ENCODE measurements at regions not wholly inside any gene's neighbourhood (a gene's known extent, or its start where the extent isn't known, plus 50 kb on each side); places are given as distances from the start of the nearest gene placed in this dataset.
"Not testable (repeated sequence)": the region's sequence is repeated elsewhere in the genome, so short reads cannot be mapped to it uniquely, and the experiment has no call there.

- H3K4me3 ChIP-seq (ENCODE audit: low read depth, poor library complexity, severe bottlenecking) = peak overlapping the region; percentile 81
- TF ChIP-seq CTCF (IDR thresholded peaks at IDR 0.05) = no peak
- no peak for TF ChIP-seq POLR2A (IDR thresholded peaks at IDR 0.05)
- WGBS, 2 donors = 1% methylated on average over 16 to 60 of the region's 103 CpGs
- peak; percentile 90 to 98 for DNase-seq (ENCODE audit: low spot score in 2 of 2)
- intact Hi-C loops (cut with DNase I; ENCODE audit: low total_unique reads) = no loop called here
Measured at GRCh38 chr2:242088471-242089212, 219.1 kb downstream of the RTP5 start.

GRCh38 chr2:242089213-242089549, 219.7 kb downstream of the RTP5 start:
- peak overlapping the region; percentile 81 for H3K4me3 ChIP-seq (ENCODE audit: low read depth, poor library complexity, severe bottlenecking)
- intact Hi-C loops (cut with DNase I; ENCODE audit: low total_unique reads); DNase-seq (ENCODE audit: low spot score in 2 of 2): not testable (repeated sequence)
- 0% methylated on average over 1 of the region's 20 CpGs; no CpG with 5 or more reads in 1 of the 2 donors for WGBS, 2 donors

- DNase-seq (ENCODE audit: low spot score in 2 of 2); intact Hi-C loops (cut with DNase I; ENCODE audit: low total_unique reads); H3K4me3 ChIP-seq (ENCODE audit: low read depth, poor library complexity, severe bottlenecking): not testable (repeated sequence)
- WGBS, 2 donors = 90 to 100% methylated on average over 1 of the region's 1 CpG
Measured at GRCh38 chr2:242097278-242097677, 227.7 kb downstream of the RTP5 start.

GRCh38 chr2:242098034-242098433, 228.5 kb downstream of the RTP5 start:
- TF ChIP-seq POLR2A (IDR thresholded peaks at IDR 0.05) = no peak
- no peak for TF ChIP-seq CTCF (IDR thresholded peaks at IDR 0.05)
- DNase-seq (ENCODE audit: low spot score in 2 of 2) = no peak
- 84 to 90% methylated on average over 1 of the region's 1 CpG for WGBS, 2 donors
- intact Hi-C loops (cut with DNase I; ENCODE audit: low total_unique reads) = no loop called here
- no peak overlapping the region for H3K4me3 ChIP-seq (ENCODE audit: low read depth, poor library complexity, severe bottlenecking)

- H3K4me3 ChIP-seq (ENCODE audit: low read depth, poor library complexity, severe bottlenecking) = no peak overlapping the region
- TF ChIP-seq POLR2A (IDR thresholded peaks at IDR 0.05) (no peak), CTCF (IDR thresholded peaks at IDR 0.05) (no peak)
- no peak for DNase-seq (ENCODE audit: low spot score in 2 of 2)
- intact Hi-C loops (cut with DNase I; ENCODE audit: low total_unique reads) = no loop called here
- WGBS, 2 donors = 81 to 85% methylated on average over 7 of the region's 7 CpGs
Measured at GRCh38 chr2:242098445-242099128, 229.1 kb downstream of the RTP5 start.

- H3K4me3 ChIP-seq (ENCODE audit: low read depth, poor library complexity, severe bottlenecking); intact Hi-C loops (cut with DNase I; ENCODE audit: low total_unique reads); DNase-seq (ENCODE audit: low spot score in 2 of 2): not testable (repeated sequence)
- WGBS, 2 donors = 61 to 72% methylated on average over 2 of the region's 2 CpGs
Measured at GRCh38 chr2:242103093-242103492, 233.6 kb downstream of the RTP5 start.

- intact Hi-C loops (cut with DNase I; ENCODE audit: low total_unique reads) = not testable (repeated sequence)
- WGBS, 2 donors = 86 to 90% methylated on average over 7 of the region's 7 CpGs
Measured at GRCh38 chr2:242104202-242104956, 234.8 kb downstream of the RTP5 start.

GRCh38 chr2:242107065-242107464, 237.5 kb downstream of the RTP5 start:
- WGBS, 2 donors = 80 to 91% methylated on average over 5 of the region's 5 CpGs
- DNase-seq (ENCODE audit: low spot score in 2 of 2); intact Hi-C loops (cut with DNase I; ENCODE audit: low total_unique reads); H3K4me3 ChIP-seq (ENCODE audit: low read depth, poor library complexity, severe bottlenecking): not testable (repeated sequence)

More at GRCh38 chr2:242104202-242104956, 234.8 kb downstream of the RTP5 start:
- not testable (repeated sequence) for H3K4me3 ChIP-seq (ENCODE audit: low read depth, poor library complexity, severe bottlenecking); DNase-seq (ENCODE audit: low spot score in 2 of 2)

GRCh38 chr2:242108797-242109500, 239.4 kb downstream of the RTP5 start:
- intact Hi-C loops (cut with DNase I; ENCODE audit: low total_unique reads); H3K4me3 ChIP-seq (ENCODE audit: low read depth, poor library complexity, severe bottlenecking); DNase-seq (ENCODE audit: low spot score in 2 of 2): not testable (repeated sequence)
- 93 to 97% methylated on average over 2 of the region's 2 CpGs for WGBS, 2 donors

- WGBS, 2 donors = 86 to 94% methylated on average over 10 of the region's 10 CpGs
- not testable (repeated sequence) for H3K4me3 ChIP-seq (ENCODE audit: low read depth, poor library complexity, severe bottlenecking)
Measured at GRCh38 chr2:242109819-242110218, 240.3 kb downstream of the RTP5 start.

GRCh38 chr2:242111954-242112353, 242.4 kb downstream of the RTP5 start:
- not testable (repeated sequence) for H3K4me3 ChIP-seq (ENCODE audit: low read depth, poor library complexity, severe bottlenecking)
- WGBS, 2 donors = 84% methylated on average over 2 of the region's 4 CpGs

More at GRCh38 chr2:242109819-242110218, 240.3 kb downstream of the RTP5 start:
- DNase-seq (ENCODE audit: low spot score in 2 of 2); intact Hi-C loops (cut with DNase I; ENCODE audit: low total_unique reads): not testable (repeated sequence)

More at GRCh38 chr2:242111954-242112353, 242.4 kb downstream of the RTP5 start:
- DNase-seq (ENCODE audit: low spot score in 2 of 2); intact Hi-C loops (cut with DNase I; ENCODE audit: low total_unique reads): not testable (repeated sequence)

Data from lower leg skin (tissue), 4 donors.